Epithelial cell of prostate (primary cell): ENCODE measurements at regions not wholly inside any gene's neighbourhood (a gene's known extent, or its start where the extent isn't known, plus 50 kb on each side); places are given as distances from the start of the nearest gene placed in this dataset.

Experiments
- DNase-seq: peaks from one replicate; pipeline ENCODE4 v3.0.0-alpha.2; 2011; ENCODE audit warnings: low read depth, low spot score
- H3K27ac ChIP-seq: fragments of 450-650 bp; 2 replicates; pipeline ENCODE4 v1.5.1; 2017; ENCODE audit warnings: mild to moderate bottlenecking

- DNase-seq: no peak
- H3K27ac ChIP-seq: no peak overlapping the region
These were observed 108.5 kb upstream of the C1QTNF9B start for GRCh38 chr13:24005755-24006281.

GRCh38 chr13:24006520-24007248, 109.4 kb upstream of the C1QTNF9B start:
- H3K27ac ChIP-seq: no peak overlapping the region
- no peak for DNase-seq

- no peak for DNase-seq
- no peak overlapping the region for H3K27ac ChIP-seq
These were observed 110.8 kb upstream of the C1QTNF9B start for GRCh38 chr13:24007979-24008620.

- DNase-seq: no peak
- no peak overlapping the region for H3K27ac ChIP-seq
These were observed 111.4 kb upstream of the C1QTNF9B start for GRCh38 chr13:24008679-24009078.

- DNase-seq: no peak
- H3K27ac ChIP-seq: no peak overlapping the region
These were observed 114.0 kb upstream of the C1QTNF9B start for GRCh38 chr13:24011266-24011665.

GRCh38 chr13:24012648-24013047, 115.3 kb upstream of the C1QTNF9B start:
- H3K27ac ChIP-seq: no peak overlapping the region
- DNase-seq: no peak

GRCh38 chr13:24013189-24013588, 115.9 kb upstream of the C1QTNF9B start:
- no peak overlapping the region for H3K27ac ChIP-seq
- DNase-seq: no peak

- DNase-seq: no peak
- no peak overlapping the region for H3K27ac ChIP-seq
These were observed 118.7 kb upstream of the C1QTNF9B start for GRCh38 chr13:24016046-24016445.

- no peak overlapping the region for H3K27ac ChIP-seq
- no peak for DNase-seq
These were observed 125.3 kb upstream of the C1QTNF9B start for GRCh38 chr13:24022568-24022967.

GRCh38 chr13:24023073-24023472, 125.8 kb upstream of the C1QTNF9B start:
- no peak for DNase-seq
- H3K27ac ChIP-seq: no peak overlapping the region

- no peak for DNase-seq
These were observed 130.2 kb upstream of the C1QTNF9B start for GRCh38 chr13:24027494-24027893.

GRCh38 chr13:24032252-24032651, 128.3 kb upstream of the SPATA13 start:
- DNase-seq: no peak
- no peak overlapping the region for H3K27ac ChIP-seq

More at GRCh38 chr13:24027494-24027893, 130.2 kb upstream of the C1QTNF9B start:
- no peak overlapping the region for H3K27ac ChIP-seq

- DNase-seq: no peak
- H3K27ac ChIP-seq: no peak overlapping the region
These were observed 127.8 kb upstream of the SPATA13 start for GRCh38 chr13:24032674-24033073.

GRCh38 chr13:24033527-24034302, 126.8 kb upstream of the SPATA13 start:
- no peak overlapping the region for H3K27ac ChIP-seq
- no peak for DNase-seq

GRCh38 chr13:24035411-24035810, 125.1 kb upstream of the SPATA13 start:
- DNase-seq: no peak
- no peak overlapping the region for H3K27ac ChIP-seq

- no peak for DNase-seq
- no peak overlapping the region for H3K27ac ChIP-seq
These were observed 124.4 kb upstream of the SPATA13 start for GRCh38 chr13:24036115-24036514.

GRCh38 chr13:24038405-24038804, 122.1 kb upstream of the SPATA13 start:
- DNase-seq: no peak

GRCh38 chr13:24038841-24039330, 121.6 kb upstream of the SPATA13 start:
- H3K27ac ChIP-seq: no peak overlapping the region
- DNase-seq: no peak

More at GRCh38 chr13:24038405-24038804, 122.1 kb upstream of the SPATA13 start:
- no peak overlapping the region for H3K27ac ChIP-seq

GRCh38 chr13:24039621-24040475, 120.7 kb upstream of the SPATA13 start:
- DNase-seq: no peak
- no peak overlapping the region for H3K27ac ChIP-seq

GRCh38 chr13:24040835-24041234, 119.7 kb upstream of the SPATA13 start:
- DNase-seq: no peak
- H3K27ac ChIP-seq: no peak overlapping the region
